MM.1S (cell line): ENCODE measurements at regions not wholly inside any gene's neighbourhood (a gene's known extent, or its start where the extent isn't known, plus 50 kb on each side); places are given as distances from the start of the nearest gene placed in this dataset.

Source experiments
- DNase-seq: peaks from one replicate; pipeline ENCODE4 v3.0.0-alpha.2; 2015
- H2AFZ ChIP-seq: fragments of 300-600 bp; sonication (generic); 2 replicates; pipeline ENCODE4 v1.6.0; 2016; ENCODE audit warnings: antibody characterized with exemption, low read length
- H3F3A ChIP-seq: fragments of 300-600 bp; sonication (generic); 2 replicates; pipeline ENCODE4 v1.6.1; 2016; ENCODE audit warnings: mild to moderate bottlenecking, antibody characterized with exemption, low read length, moderate library complexity, mixed read lengths; ENCODE audit not compliant: insufficient read depth
- H3K27ac ChIP-seq: fragments of 300-600 bp; sonication (generic); 2 replicates; pipeline ENCODE4 v1.5.1; 2016; ENCODE audit warnings: mild to moderate bottlenecking, low read length
- H3K27me3 ChIP-seq: fragments of 300-600 bp; sonication (generic); replicated peaks from 2 replicates; pipeline ENCODE4 v1.6.0; 2016; ENCODE audit warnings: low read length; ENCODE audit not compliant: insufficient read depth
- H3K36me3 ChIP-seq: fragments of 300-600 bp; sonication (generic); replicated peaks from 2 replicates; pipeline ENCODE4 v1.6.1; 2016; ENCODE audit warnings: mild to moderate bottlenecking, low read length, mixed read lengths; ENCODE audit not compliant: insufficient read depth
- H3K4me1 ChIP-seq: fragments of 300-600 bp; sonication (generic); 2 replicates; pipeline ENCODE4 v1.6.1; 2016; ENCODE audit warnings: low read length, mixed read lengths
- H3K4me2 ChIP-seq: fragments of 300-600 bp; sonication (generic); 2 replicates; pipeline ENCODE4 v1.6.0; 2016; ENCODE audit warnings: low read depth, low read length
- H3K4me3 ChIP-seq: fragments of 300-600 bp; sonication (generic); 2 replicates; pipeline ENCODE4 v1.5.1; 2016; ENCODE audit warnings: low read length, mixed read lengths
- H3K79me2 ChIP-seq: fragments of 300-600 bp; sonication (generic); 2 replicates; pipeline ENCODE4 v1.6.1; 2016; ENCODE audit warnings: mixed run types, low read length, mixed read lengths
- H3K9ac ChIP-seq: fragments of 300-600 bp; sonication (generic); 2 replicates; pipeline ENCODE4 v1.6.1; 2016; ENCODE audit warnings: low read length, mixed read lengths
- H3K9me2 ChIP-seq: fragments of 300-600 bp; sonication (generic); replicated peaks from 2 replicates; pipeline ENCODE4 v1.6.1; 2016; ENCODE audit warnings: mild to moderate bottlenecking, low read length, mixed read lengths; ENCODE audit not compliant: insufficient read depth
- H3K9me3 ChIP-seq: fragments of 300-600 bp; sonication (generic); replicated peaks from 2 replicates; pipeline ENCODE4 v1.6.1; 2016; ENCODE audit warnings: mild to moderate bottlenecking, low read length, mixed read lengths; ENCODE audit not compliant: insufficient read depth
- H4K20me1 ChIP-seq: fragments of 300-600 bp; sonication (generic); 2 replicates; pipeline ENCODE4 v1.6.1; 2016; ENCODE audit warnings: mild to moderate bottlenecking, low read length, moderate library complexity, mixed read lengths; ENCODE audit not compliant: insufficient read depth
- CTCF ChIP-seq: fragments of 300-600 bp; sonication (generic); IDR thresholded peaks from 2 replicates; pipeline ENCODE4 v1.5.1; 2016; ENCODE audit warnings: antibody characterized with exemption, low read length, mixed read lengths
- EZH2 ChIP-seq: fragments of 300-600 bp; sonication (generic); optimal IDR thresholded peaks from 2 replicates; pipeline ENCODE3; 2017; ENCODE audit warnings: low read depth, mild to moderate bottlenecking, antibody characterized with exemption, low read length, mixed read lengths
- EZH2phosphoT487 ChIP-seq: fragments of 300-600 bp; sonication (generic); IDR thresholded peaks from 2 replicates; pipeline ENCODE4 v1.6.1; 2018; ENCODE audit warnings: antibody characterized with exemption, low read length

GRCh38 chr17:77735081-77735565, 223.4 kb upstream of the TNRC6C start:
- no peak overlapping the region for H3K27ac ChIP-seq
- no peaks in the 10 kb centered on the region for H3K9me3 ChIP-seq
- no peak for DNase-seq
- no peaks in the 10 kb centered on the region for H3F3A ChIP-seq
- no peak overlapping the region for H3K4me2 ChIP-seq
- H3K9ac ChIP-seq: no peak overlapping the region
- H4K20me1 ChIP-seq: no peaks in the 10 kb centered on the region
- no peaks in the 10 kb centered on the region for H3K79me2 ChIP-seq
- no peak overlapping the region for H2AFZ ChIP-seq
- H3K27me3 ChIP-seq: no peaks in the 10 kb centered on the region
- no peaks in the 10 kb centered on the region; the same call in 1 of the 2 replicates for H3K4me1 ChIP-seq
- no peaks in the 10 kb centered on the region for H3K36me3 ChIP-seq
- no peak for TF ChIP-seq EZH2
- no peak for TF ChIP-seq EZH2phosphoT487
- TF ChIP-seq CTCF: no peak
- H3K9me2 ChIP-seq: no peaks in the 10 kb centered on the region
- H3K4me3 ChIP-seq: no peak overlapping the region

- TF ChIP-seq EZH2 (no peak), CTCF (no peak), EZH2phosphoT487 (no peak)
- H3K9ac ChIP-seq: no peak overlapping the region
- H3F3A ChIP-seq: no peaks in the 10 kb centered on the region
- no peak overlapping the region for H3K27ac ChIP-seq
- DNase-seq: no peak
- no peak overlapping the region for H3K4me2 ChIP-seq
- no peaks in the 10 kb centered on the region for H3K79me2 ChIP-seq
- no peaks in the 10 kb centered on the region for H3K4me1 ChIP-seq
- no peaks in the 10 kb centered on the region for H3K27me3 ChIP-seq
- H3K36me3 ChIP-seq: no peaks in the 10 kb centered on the region
- no peaks in the 10 kb centered on the region for H4K20me1 ChIP-seq
- H2AFZ ChIP-seq: no peak overlapping the region
- no peaks in the 10 kb centered on the region for H3K9me2 ChIP-seq
- H3K9me3 ChIP-seq: no peaks in the 10 kb centered on the region
- no peak overlapping the region for H3K4me3 ChIP-seq
These were observed 222.8 kb upstream of the TNRC6C start for GRCh38 chr17:77735566-77736198.

GRCh38 chr17:77736199-77736585, 222.3 kb upstream of the TNRC6C start:
- H3K27me3 ChIP-seq: no peaks in the 10 kb centered on the region
- no peaks in the 10 kb centered on the region for H3F3A ChIP-seq
- TF ChIP-seq EZH2 (no peak), CTCF (no peak), EZH2phosphoT487 (no peak)
- H3K27ac ChIP-seq: no peak overlapping the region
- no peak overlapping the region for H3K4me3 ChIP-seq
- H3K36me3 ChIP-seq: no peaks in the 10 kb centered on the region
- H3K9ac ChIP-seq: no peak overlapping the region
- H2AFZ ChIP-seq: no peak overlapping the region
- H3K9me3 ChIP-seq: no peaks in the 10 kb centered on the region
- no peaks in the 10 kb centered on the region for H3K79me2 ChIP-seq
- no peak overlapping the region for H3K4me2 ChIP-seq
- no peaks in the 10 kb centered on the region for H3K9me2 ChIP-seq
- DNase-seq: no peak
- no peaks in the 10 kb centered on the region for H3K4me1 ChIP-seq
- H4K20me1 ChIP-seq: no peaks in the 10 kb centered on the region
